SK-N-SH (cell line): ENCODE measurements at regions not wholly inside any gene's neighbourhood (a gene's known extent, or its start where the extent isn't known, plus 50 kb on each side); places are given as distances from the start of the nearest gene placed in this dataset.

Experiments
- CTCF ChIP-seq: fragments of 200-600 bp; sonication (generic); IDR thresholded peaks from 2 replicates; pipeline ENCODE4 v1.6.1; 2017; ENCODE audit warnings: antibody characterized with exemption, mild to moderate bottlenecking, moderate library complexity
- IRF3 ChIP-seq: fragments of 150-350 bp; IDR thresholded peaks from 2 replicates; pipeline ENCODE4 v1.6.1; 2016; ENCODE audit warnings: mild to moderate bottlenecking, low read depth, low read length
- MAX ChIP-seq: IDR thresholded peaks from 2 replicates; pipeline ENCODE4 v1.4.0; 2012; ENCODE audit warnings: low read depth
- USF2 ChIP-seq: fragments of 150-350 bp; IDR thresholded peaks from 2 replicates; pipeline ENCODE4 v1.6.1; 2017; ENCODE audit warnings: antibody characterized with exemption, low read length, low read depth, borderline replicate concordance

GRCh38 chr4:74531963-74532794 lies 87.2 kb downstream of the AREG start:
- TF ChIP-seq MAX, result no peak
- no peak for TF ChIP-seq USF2
- peak; percentile 54 for TF ChIP-seq CTCF
- no peak for TF ChIP-seq IRF3
